ENCODE measurements at regions not wholly inside any gene's neighbourhood (a gene's known extent, or its start where the extent isn't known, plus 50 kb on each side); places are given as distances from the start of the nearest gene placed in this dataset.
"Not testable (repeated sequence)": the region's sequence is repeated elsewhere in the genome, so short reads cannot be mapped to it uniquely, and the experiment has no call there.

DNA sequence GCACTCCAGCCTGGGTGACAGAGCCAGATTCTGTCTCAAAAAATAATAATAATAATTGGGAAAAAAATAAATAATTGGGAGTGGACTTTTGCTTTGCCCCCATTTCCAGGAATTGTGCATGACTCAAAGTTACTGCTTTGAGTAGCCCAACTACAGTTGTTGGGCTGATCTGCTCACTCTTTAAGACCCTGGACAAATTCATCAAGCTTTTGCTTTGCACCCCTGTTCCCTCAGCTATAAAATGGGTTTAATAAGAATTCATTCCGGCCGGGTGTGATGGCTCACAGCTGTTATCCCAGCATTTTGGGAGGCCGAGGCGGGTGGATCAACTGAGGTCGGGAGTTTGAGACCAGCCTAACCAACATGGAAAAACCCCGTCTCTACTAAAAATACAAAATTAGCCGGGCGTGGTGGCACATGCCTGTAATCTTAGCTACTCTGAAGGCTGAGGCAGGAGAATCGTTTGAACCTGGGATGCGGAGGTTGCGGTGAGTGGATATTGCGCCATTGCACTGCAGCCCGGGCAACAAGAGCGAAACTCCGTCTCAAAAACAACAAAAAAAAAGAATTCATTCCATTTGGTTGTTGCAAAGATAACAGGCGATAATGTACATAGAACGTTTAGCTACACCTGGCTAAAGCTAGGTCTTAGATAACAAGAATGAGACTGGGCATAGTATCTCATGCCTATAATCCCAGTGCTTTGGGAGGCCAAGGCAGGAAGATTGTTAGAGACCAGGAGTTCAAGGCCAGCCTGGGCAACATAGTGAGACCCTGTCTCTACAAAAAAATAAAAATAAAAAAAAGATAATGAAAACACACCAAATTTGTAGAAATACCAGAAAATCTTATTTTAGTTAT lies 87.9 kb upstream of the ZNF217 start:
- DNase-seq, result no peak

GRCh38 chr20:53679597-53680309 lies 86.1 kb upstream of the ZNF217 start:
- DNase-seq, result no peak

- no peak for DNase-seq
Measured at GRCh38 chr20:53678990-53679596, 85.5 kb upstream of the ZNF217 start.

- DNase-seq, result no peak
Measured at GRCh38 chr20:53678315-53678989, 84.8 kb upstream of the ZNF217 start.

GRCh38 chr20:53677447-53678314 lies 84.0 kb upstream of the ZNF217 start:
- DNase-seq, result no peak

GRCh38 chr20:53676987-53677386 lies 83.3 kb upstream of the ZNF217 start:
- no peak for DNase-seq

GRCh38 chr20:53676519-53676822 lies 82.8 kb upstream of the ZNF217 start:
- no peak for DNase-seq

- peak; percentile 63 for DNase-seq
Measured at GRCh38 chr20:53672484-53673129, 79.0 kb upstream of the ZNF217 start.

- DNase-seq, result no peak
Measured at GRCh38 chr20:53671370-53671769, 77.7 kb upstream of the ZNF217 start.

DNA sequence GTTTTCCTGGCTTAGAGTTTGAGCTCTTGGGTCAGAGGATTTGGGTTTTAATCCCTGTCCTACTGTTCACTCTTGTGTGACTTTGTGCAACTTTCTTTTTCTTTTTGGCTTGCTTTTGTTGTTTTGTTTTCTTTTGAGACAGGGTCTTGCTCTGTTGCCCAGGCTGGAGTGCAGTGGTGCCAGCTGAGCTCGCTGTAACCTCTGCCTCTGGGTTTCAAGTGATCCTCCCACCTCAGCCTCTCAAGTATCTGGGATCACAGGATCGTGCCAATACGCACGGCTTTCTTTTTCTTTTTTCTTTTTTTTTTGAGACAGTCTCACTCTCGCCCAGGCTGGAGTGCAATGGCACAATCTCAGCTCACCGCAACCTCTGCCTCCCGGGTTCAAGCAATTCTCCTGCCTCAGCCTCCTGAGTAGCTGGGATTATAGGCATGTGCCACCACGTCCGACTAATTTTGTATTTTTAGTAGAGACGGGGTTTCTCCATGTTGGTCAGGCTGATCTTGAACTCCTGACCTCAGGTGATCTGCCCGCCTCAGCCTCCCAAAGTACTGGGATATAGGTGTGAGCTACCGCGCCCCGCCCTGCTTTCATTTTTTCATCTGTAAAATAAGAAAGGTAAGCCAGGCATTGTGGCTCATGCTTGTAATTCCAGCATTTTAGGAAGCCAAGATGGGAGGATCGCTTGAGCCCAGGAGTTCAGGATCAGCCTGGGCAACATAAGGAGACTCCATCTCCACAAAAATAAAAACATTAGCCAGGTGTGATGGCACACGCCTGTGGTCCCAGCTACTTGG lies 76.1 kb upstream of the ZNF217 start:
- not testable (repeated sequence) for DNase-seq

DNA sequence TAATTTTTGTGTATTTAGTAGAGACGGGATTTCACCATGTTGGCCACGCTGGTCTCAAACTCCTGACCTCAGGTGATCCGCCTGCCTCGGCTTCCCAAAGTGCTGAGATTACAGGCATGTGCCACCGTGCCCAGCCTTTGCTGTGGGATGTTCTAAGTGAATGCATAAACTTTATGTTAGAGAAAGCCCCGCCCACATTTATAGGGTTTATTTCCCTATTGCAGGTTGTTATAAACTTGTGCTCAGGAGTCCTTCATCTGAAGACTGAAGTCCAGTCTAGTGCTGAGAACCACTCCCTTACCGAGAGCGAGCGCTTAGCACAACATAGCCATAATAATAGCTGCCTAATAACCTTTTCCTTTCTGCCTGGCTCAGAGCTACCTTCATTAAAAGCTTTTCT lies 75.4 kb upstream of the ZNF217 start:
- DNase-seq, result no peak

DNA sequence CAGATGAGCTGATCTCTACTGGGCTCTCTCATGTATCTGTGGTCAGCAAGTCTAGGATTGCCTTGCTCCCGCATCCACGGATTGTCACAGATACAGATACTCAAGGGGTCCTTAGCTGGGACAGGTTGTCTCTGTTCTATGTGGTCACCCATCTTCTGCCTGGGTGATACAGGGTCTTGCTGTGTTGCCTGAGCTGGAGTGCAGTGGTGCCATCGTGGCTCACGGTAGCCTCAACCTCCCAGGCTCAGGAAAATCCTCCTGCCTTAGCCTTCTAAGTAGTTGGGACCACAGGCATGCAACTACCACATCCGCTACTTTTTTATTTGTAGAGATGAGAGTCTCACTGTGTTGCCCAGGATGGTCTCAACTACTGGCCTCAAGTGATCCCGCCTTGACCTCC lies 72.5 kb upstream of the ZNF217 start:
- no peak for DNase-seq

DNA sequence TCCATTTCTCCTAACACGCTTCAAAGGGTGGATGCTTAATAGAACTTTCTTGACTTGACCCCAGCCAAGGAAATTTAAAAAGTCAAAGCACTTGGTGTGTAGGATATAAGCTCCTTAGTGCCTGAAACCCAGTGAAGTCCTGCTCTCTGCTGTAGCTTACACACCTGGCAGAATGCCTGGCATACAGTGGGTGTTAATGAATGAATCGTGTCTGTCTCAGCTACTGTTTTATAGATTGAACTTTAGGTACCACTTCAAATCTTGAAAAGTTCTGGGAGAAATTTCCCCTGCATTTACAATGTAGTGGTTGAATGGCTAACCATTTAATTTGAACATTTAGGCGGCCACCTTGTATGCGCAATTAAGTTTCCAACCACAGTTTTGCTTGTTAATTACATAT lies 70.5 kb upstream of the ZNF217 start:
- no peak for DNase-seq

DNA sequence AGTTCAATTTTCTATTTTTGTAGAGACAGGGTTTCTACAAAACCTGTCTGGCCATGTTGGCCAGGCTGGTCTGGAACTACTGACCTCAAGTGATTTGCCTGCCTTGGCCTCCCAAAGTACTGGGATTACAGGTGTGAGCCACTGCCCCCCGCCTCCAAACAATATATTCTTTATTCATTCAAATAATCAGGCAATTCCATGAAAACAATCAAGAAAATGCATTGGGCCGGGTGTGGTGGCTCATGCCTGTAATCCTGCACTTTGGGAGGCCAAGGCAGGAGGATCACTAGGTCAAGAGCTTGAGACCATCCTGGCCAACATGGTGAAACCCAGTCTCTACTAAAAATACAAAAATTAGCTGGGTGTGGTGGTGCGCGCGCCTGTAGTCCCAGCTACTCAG lies 69.9 kb upstream of the ZNF217 start:
- DNase-seq, result not testable (repeated sequence)

- no peak for DNase-seq
Measured at GRCh38 chr20:53662595-53662994, 69.0 kb upstream of the ZNF217 start.

DNA sequence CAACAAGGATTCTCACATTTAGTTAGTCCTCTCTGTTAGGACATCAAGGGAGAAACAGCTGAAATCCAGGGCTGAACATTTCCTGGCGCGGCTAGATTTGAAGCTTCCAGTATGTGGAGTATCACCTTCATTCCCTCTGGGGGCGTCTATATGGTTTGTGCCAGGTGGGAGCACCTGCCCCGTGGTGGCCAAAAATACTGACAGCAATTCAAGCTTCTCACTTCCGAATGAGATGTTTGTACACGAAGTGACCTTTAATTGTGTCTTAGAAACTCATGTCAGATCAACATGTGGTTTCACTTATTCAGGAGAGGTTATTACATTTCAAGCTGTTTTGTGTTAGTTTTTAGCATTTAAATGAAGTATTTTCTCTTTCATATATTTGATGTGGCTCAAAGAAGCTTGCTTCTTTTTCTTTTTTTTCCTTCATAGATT lies 67.3 kb upstream of the ZNF217 start:
- DNase-seq, result no peak

GRCh38 chr20:53660078-53660909 lies 66.7 kb upstream of the ZNF217 start:
- DNase-seq, result no peak

DNA sequence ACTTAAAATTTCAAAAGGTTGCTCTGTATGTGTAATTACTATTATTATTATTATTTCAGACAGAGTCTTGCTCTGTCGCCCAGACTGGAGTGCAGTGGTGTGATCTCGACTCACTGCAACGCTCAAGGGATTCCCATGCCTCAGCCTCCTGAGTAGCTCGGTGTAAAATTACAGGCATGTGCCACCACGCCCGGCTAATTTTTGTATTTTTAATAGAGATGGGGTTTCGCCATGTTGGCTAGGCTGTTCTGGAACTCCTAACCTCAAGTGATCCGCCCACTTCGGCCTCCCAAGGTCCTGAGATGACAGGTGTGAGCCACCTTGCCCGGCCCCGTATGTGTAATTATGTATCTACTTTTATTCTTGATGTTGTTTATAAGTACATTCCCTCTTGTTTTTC lies 65.3 kb upstream of the ZNF217 start:
- no peak for DNase-seq

GRCh38 chr20:53658322-53658721 lies 64.7 kb upstream of the ZNF217 start:
- DNase-seq, result no peak

GRCh38 chr20:53657732-53658131 lies 64.1 kb upstream of the ZNF217 start:
- no peak for DNase-seq

Measured in DMS53 (cell line).